HG02970 (cell line): ENCODE measurements at regions not wholly inside any gene's neighbourhood (a gene's known extent, or its start where the extent isn't known, plus 50 kb on each side); places are given as distances from the start of the nearest gene placed in this dataset.

Experiments
- ATAC-seq: cut with Tn5 transposase; IDR thresholded peaks from one replicate; pipeline ENCODE4 v1.9.1; 2021; ENCODE audit warnings: mild to moderate bottlenecking, moderate library complexity, moderate number of reproducible peaks; ENCODE audit not compliant: unreplicated experiment, low FRiP score

- no peak for ATAC-seq
Measured at GRCh38 chr10:10831085-10831484, 186.6 kb upstream of the CELF2 start.

- no peak for ATAC-seq
Measured at GRCh38 chr10:10833955-10834354, 183.7 kb upstream of the CELF2 start.

GRCh38 chr10:10844251-10844650, 173.4 kb upstream of the CELF2 start:
- ATAC-seq = no peak

GRCh38 chr10:10845185-10845584, 172.5 kb upstream of the CELF2 start:
- ATAC-seq = no peak

- ATAC-seq = no peak
Measured at GRCh38 chr10:10845826-10846503, 171.7 kb upstream of the CELF2 start.

GRCh38 chr10:10846504-10846900, 171.2 kb upstream of the CELF2 start:
- ATAC-seq = no peak

GRCh38 chr10:10847387-10847786, 170.3 kb upstream of the CELF2 start:
- ATAC-seq = no peak

- no peak for ATAC-seq
Measured at GRCh38 chr10:10848488-10849111, 169.1 kb upstream of the CELF2 start.

- no peak for ATAC-seq
Measured at GRCh38 chr10:10849306-10849705, 168.4 kb upstream of the CELF2 start.

GRCh38 chr10:10850214-10850613, 167.5 kb upstream of the CELF2 start:
- ATAC-seq = no peak

GRCh38 chr10:10852464-10852863, 165.2 kb upstream of the CELF2 start:
- no peak for ATAC-seq

GRCh38 chr10:10853954-10854353, 163.7 kb upstream of the CELF2 start:
- ATAC-seq = no peak

- ATAC-seq = no peak
Measured at GRCh38 chr10:10854725-10855124, 162.9 kb upstream of the CELF2 start.

- ATAC-seq = no peak
Measured at GRCh38 chr10:10855151-10855581, 162.5 kb upstream of the CELF2 start.

- no peak for ATAC-seq
Measured at GRCh38 chr10:10860455-10860976, 157.2 kb upstream of the CELF2 start.

- no peak for ATAC-seq
Measured at GRCh38 chr10:10865303-10865702, 152.4 kb upstream of the CELF2 start.

- no peak for ATAC-seq
Measured at GRCh38 chr10:10865913-10866312, 151.8 kb upstream of the CELF2 start.

GRCh38 chr10:10869592-10869991, 148.1 kb upstream of the CELF2 start:
- no peak for ATAC-seq

GRCh38 chr10:10870523-10871241, 147.0 kb upstream of the CELF2 start:
- ATAC-seq = no peak

GRCh38 chr10:10871352-10871751, 146.3 kb upstream of the CELF2 start:
- ATAC-seq = no peak

- ATAC-seq = no peak
Measured at GRCh38 chr10:10872035-10872673, 145.5 kb upstream of the CELF2 start.
